Sigmoid colon (tissue), 4 donors: ENCODE measurements at regions not wholly inside any gene's neighbourhood (a gene's known extent, or its start where the extent isn't known, plus 50 kb on each side); places are given as distances from the start of the nearest gene placed in this dataset.

Source experiments
- POLR2A ChIP-seq, 2 donors: fragments of 450-650 bp; IDR thresholded peaks; one replicate each; pipeline ENCODE4 v1.6.1; 2016; ENCODE audit warnings: antibody characterized with exemption in 2 of 2, mild to moderate bottlenecking in 2 of 2, moderate library complexity in 2 of 2
- POLR2AphosphoS5 ChIP-seq, 4 donors: sonication (generic); formaldehyde crosslinking; IDR thresholded peaks; one replicate each; pipeline ENCODE4 v1.6.1; 2017; ENCODE audit warnings: antibody characterized with exemption in 4 of 4
- TF ChIP-seq, protein P1 (sequence below), 4 experiments: fragments of 450-650 bp in 3 of 4; fragments of 200-600 bp in 1 of 4; IDR thresholded peaks; one replicate each; pipeline ENCODE4 v1.5.1; 2016 to 2019; ENCODE audit warnings: antibody characterized with exemption in 4 of 4, mild to moderate bottlenecking in 3 of 4, moderate library complexity in 2 of 4

- no peak for TF ChIP-seq POLR2AphosphoS5 (IDR thresholded peaks at IDR 0.05)
- TF ChIP-seq POLR2A (IDR thresholded peaks at IDR 0.05): no peak
- TF ChIP-seq, protein P1, sequence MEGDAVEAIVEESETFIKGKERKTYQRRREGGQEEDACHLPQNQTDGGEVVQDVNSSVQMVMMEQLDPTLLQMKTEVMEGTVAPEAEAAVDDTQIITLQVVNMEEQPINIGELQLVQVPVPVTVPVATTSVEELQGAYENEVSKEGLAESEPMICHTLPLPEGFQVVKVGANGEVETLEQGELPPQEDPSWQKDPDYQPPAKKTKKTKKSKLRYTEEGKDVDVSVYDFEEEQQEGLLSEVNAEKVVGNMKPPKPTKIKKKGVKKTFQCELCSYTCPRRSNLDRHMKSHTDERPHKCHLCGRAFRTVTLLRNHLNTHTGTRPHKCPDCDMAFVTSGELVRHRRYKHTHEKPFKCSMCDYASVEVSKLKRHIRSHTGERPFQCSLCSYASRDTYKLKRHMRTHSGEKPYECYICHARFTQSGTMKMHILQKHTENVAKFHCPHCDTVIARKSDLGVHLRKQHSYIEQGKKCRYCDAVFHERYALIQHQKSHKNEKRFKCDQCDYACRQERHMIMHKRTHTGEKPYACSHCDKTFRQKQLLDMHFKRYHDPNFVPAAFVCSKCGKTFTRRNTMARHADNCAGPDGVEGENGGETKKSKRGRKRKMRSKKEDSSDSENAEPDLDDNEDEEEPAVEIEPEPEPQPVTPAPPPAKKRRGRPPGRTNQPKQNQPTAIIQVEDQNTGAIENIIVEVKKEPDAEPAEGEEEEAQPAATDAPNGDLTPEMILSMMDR (IDR thresholded peaks at IDR 0.05): no peak
These were observed 93.2 kb downstream of the C5orf15 start for GRCh38 chr5:133875179-133875578.
